ENCODE measurements at regions not wholly inside any gene's neighbourhood (a gene's known extent, or its start where the extent isn't known, plus 50 kb on each side); places are given as distances from the start of the nearest gene placed in this dataset.

GRCh38 chr6:134398453-134398852 lies 80.5 kb upstream of the SGK1 start (continued):
- TF ChIP-seq SP2 (IDR thresholded peaks at IDR 0.05; ENCODE audit: extremely low read depth, low read depth, low read length, poor library complexity, severe bottlenecking) (no peak), COPS2 (conservative IDR thresholded peaks at IDR 0.05) (no peak), PCBP1 (IDR thresholded peaks at IDR 0.05; ENCODE audit: low read depth, low read length, poor library complexity, severe bottlenecking) (no peak), RB1 (IDR thresholded peaks at IDR 0.05; ENCODE audit: low read depth) (no peak), TRIM24 (IDR thresholded peaks at IDR 0.05) (0 out of 4 replicates have a peak, but pooled peaks of 1 of the 2 experiments have one; percentile 8), MAFF (IDR thresholded peaks at IDR 0.05; ENCODE audit: low read length) (no peak), BCL6 (CRISPR knock-in tag; IDR thresholded peaks at IDR 0.05) (no peak), FOXA3 (CRISPR knock-in tag; conservative IDR thresholded peaks at IDR 0.05 in 1 of 2, IDR thresholded peaks at IDR 0.05 in 1 of 2) (no peak), TFE3 (CRISPR knock-in tag; IDR thresholded peaks at IDR 0.05) (0 out of 2 replicates have a peak, but pooled peaks have one; percentile 16), NFIX (CRISPR knock-in tag; IDR thresholded peaks at IDR 0.05; ENCODE audit: low read depth) (no peak), CREB3L1 (IDR thresholded peaks at IDR 0.05; ENCODE audit: borderline replicate concordance, low read depth) (no peak), MTA2 (IDR thresholded peaks at IDR 0.05; ENCODE audit: low read depth) (no peak), ETV1 (tag; conservative IDR thresholded peaks at IDR 0.05; ENCODE audit: low read depth) (peak; percentile 29; the same call in 1 of the 2 replicates), GATA2 (CRISPR knock-in tag; IDR thresholded peaks at IDR 0.05) (no peak), ZNF12 (CRISPR knock-in tag; IDR thresholded peaks at IDR 0.05) (no peak), HDAC2 (IDR thresholded peaks at IDR 0.05) (no peak), GABPA (tag; conservative IDR thresholded peaks at IDR 0.05; ENCODE audit: low read depth) (peak; percentile 34; the same call in 1 of the 2 replicates), VEZF1 (CRISPR knock-in tag; IDR thresholded peaks at IDR 0.05) (peak; percentile 31; the same call in 1 of the 2 replicates), KDM4B (IDR thresholded peaks at IDR 0.05; ENCODE audit: borderline replicate concordance in 2 of 2, low read depth in 1 of 2) (no peak), RAD21 (CRISPR knock-in tag; conservative IDR thresholded peaks at IDR 0.05 in 1 of 2, IDR thresholded peaks at IDR 0.05 in 1 of 2) (0 out of 4 replicates have a peak, but pooled peaks of 1 of the 2 experiments have one; percentile 9), SRSF9 (IDR thresholded peaks at IDR 0.05; ENCODE audit: borderline replicate concordance, low read depth, low read length) (no peak), NCOA2 (IDR thresholded peaks at IDR 0.05; ENCODE audit: partially characterized antibody in 2 of 2) (no peak)
